Vagina (tissue), 2 donors: ENCODE measurements at regions not wholly inside any gene's neighbourhood (a gene's known extent, or its start where the extent isn't known, plus 50 kb on each side); places are given as distances from the start of the nearest gene placed in this dataset.
"Not testable (repeated sequence)": the region's sequence is repeated elsewhere in the genome, so short reads cannot be mapped to it uniquely, and the experiment has no call there.

Experiments
- DNase-seq, 2 donors: peaks; one replicate each; pipeline ENCODE4 v3.0.0-alpha.2; 2017; ENCODE audit errors: extremely low spot score in 2 of 2
- H3K27ac ChIP-seq: fragments of 200-600 bp; sonication (generic); one replicate; pipeline ENCODE4 v1.5.1; 2019
- H3K27me3 ChIP-seq: fragments of 200-600 bp; sonication (generic); one replicate; pipeline ENCODE4 v1.5.1; 2019
- H3K36me3 ChIP-seq, 2 donors: fragments of 200-600 bp; sonication (generic); one replicate each; pipeline ENCODE4 v1.5.1; 2017 to 2019
- H3K4me1 ChIP-seq: fragments of 200-600 bp; sonication (generic); one replicate; pipeline ENCODE4 v1.5.1; 2019
- H3K4me3 ChIP-seq, 2 donors: fragments of 200-600 bp; sonication (generic); 1 replicate in 1 of 2; 2 replicates in 1 of 2; pipeline ENCODE4 v1.5.1; 2016 to 2019
- H3K9me3 ChIP-seq: fragments of 200-600 bp; sonication (generic); one replicate; pipeline ENCODE4 v1.5.1; 2019
- POLR2A ChIP-seq, 2 donors: fragments of 450-650 bp; IDR thresholded peaks; one replicate each; pipeline ENCODE4 v1.6.1; 2017; ENCODE audit warnings: antibody characterized with exemption in 2 of 2, mild to moderate bottlenecking in 2 of 2, moderate library complexity in 2 of 2
- POLR2AphosphoS5 ChIP-seq, 2 donors: sonication (generic); formaldehyde crosslinking; IDR thresholded peaks; one replicate each; pipeline ENCODE4 v1.9.0; 2017; ENCODE audit warnings: antibody characterized with exemption in 2 of 2, mild to moderate bottlenecking in 2 of 2, low read depth in 1 of 2; ENCODE audit not compliant: insufficient read depth in 1 of 2
- intact Hi-C: fragments of 100-400 bp; cut with DNase I; formaldehyde crosslinking; loops from one replicate; pipeline ENCODE4 v1.15.1; 2023
- TF ChIP-seq, protein P1 (sequence below), 3 experiments: fragments of 450-650 bp in 2 of 3; fragments of 200-600 bp in 1 of 3; sonication (generic) in 1 of 3; IDR thresholded peaks; one replicate each; pipeline ENCODE4 v1.5.1; 2017 to 2019; ENCODE audit warnings: antibody characterized with exemption in 3 of 3, mild to moderate bottlenecking in 2 of 3, moderate library complexity in 2 of 3

DNA sequence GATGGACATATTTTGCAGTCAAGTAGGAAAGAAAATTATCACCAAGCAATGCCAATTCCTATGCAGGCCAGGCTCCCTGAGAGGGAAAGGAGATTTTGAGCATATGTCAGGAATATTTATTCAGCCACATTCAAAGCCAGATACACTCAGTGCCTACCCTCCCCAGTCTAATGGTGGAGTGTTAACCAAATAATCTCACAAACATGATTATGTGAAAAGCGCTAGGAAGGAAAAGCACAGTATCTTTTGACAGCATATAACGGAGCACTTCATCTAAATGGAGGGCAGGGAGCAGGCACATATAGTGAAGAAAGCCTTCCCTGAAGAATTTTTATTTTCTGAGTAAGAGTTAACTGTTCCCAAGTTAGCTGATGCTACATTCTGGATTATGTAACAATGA, 80.3 kb upstream of the SLC30A5 start:
- Histone ChIP-seq H3K4me1 (no peaks in the 10 kb centered on the region), H3K9me3 (no peaks in the 10 kb centered on the region), H3K27ac (no peak overlapping the region), H3K4me3 (no peak overlapping the region), H3K36me3 (no peaks in the 10 kb centered on the region), H3K27me3 (no peaks in the 10 kb centered on the region)
- no peak for DNase-seq
- intact Hi-C loops, result no loop called here
- no peak for TF ChIP-seq POLR2A (IDR thresholded peaks at IDR 0.05)
- TF ChIP-seq, protein P1, sequence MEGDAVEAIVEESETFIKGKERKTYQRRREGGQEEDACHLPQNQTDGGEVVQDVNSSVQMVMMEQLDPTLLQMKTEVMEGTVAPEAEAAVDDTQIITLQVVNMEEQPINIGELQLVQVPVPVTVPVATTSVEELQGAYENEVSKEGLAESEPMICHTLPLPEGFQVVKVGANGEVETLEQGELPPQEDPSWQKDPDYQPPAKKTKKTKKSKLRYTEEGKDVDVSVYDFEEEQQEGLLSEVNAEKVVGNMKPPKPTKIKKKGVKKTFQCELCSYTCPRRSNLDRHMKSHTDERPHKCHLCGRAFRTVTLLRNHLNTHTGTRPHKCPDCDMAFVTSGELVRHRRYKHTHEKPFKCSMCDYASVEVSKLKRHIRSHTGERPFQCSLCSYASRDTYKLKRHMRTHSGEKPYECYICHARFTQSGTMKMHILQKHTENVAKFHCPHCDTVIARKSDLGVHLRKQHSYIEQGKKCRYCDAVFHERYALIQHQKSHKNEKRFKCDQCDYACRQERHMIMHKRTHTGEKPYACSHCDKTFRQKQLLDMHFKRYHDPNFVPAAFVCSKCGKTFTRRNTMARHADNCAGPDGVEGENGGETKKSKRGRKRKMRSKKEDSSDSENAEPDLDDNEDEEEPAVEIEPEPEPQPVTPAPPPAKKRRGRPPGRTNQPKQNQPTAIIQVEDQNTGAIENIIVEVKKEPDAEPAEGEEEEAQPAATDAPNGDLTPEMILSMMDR (IDR thresholded peaks at IDR 0.05), result no peak
- no peak for TF ChIP-seq POLR2AphosphoS5 (IDR thresholded peaks at IDR 0.05; ENCODE audit: insufficient read depth in 1 of 2, low read depth in 1 of 2)

DNA sequence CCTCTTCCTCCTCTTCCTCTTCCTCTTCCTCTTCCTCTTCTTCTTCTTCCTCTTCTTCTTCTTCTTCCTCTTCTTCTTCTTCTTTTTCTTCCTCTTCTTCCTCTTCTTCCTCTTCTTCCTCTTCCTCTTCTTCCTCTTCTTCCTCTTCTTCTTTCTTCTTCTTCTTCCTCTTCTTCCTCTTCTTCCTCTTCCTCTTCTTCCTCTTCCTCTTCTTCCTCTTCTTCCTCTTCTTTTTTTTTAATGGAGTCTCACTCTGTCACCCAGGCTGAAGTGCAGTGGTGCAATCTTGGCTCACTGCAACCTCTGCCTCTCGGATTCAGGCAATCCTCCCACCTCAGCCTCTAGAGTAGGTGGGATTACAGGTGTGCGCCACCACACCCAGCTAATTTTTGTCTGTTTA, 79.8 kb upstream of the SLC30A5 start:
- H3K4me3 ChIP-seq, H3K9me3 ChIP-seq, H3K4me1 ChIP-seq, DNase-seq, H3K27ac ChIP-seq, H3K27me3 ChIP-seq, H3K36me3 ChIP-seq, intact Hi-C loops: not testable (repeated sequence)

DNA sequence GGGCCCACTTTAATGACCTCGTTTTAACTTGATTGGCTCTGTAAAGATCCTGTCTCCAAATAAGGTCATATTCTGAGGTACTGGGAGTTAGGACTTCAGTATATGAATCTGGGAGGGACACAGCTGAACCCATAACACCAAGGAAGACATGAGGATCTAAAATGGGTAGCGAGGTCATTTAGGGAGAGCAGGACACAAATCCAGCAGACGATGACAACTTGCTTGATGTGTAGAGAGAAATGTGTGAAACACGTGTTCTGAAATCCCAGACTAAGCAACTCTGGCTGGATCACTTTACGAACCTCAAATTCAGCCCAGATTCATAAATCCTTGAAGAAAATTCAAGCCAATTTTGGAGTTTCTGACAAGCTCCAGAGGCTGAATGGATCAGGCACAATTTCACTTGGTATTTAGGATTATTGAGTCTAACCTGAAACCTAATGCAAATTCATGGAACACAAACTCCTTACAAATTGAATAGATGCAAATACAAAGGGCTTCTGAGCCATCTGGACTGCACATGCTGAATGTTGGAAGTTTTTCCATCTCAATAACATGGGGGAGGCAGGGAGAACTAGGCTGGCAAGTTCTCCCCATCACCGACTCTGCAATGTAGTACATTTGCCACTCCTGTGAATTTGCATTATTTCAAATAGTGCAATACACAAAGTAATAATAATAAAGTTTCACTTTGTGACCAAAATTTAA, 74.0 kb upstream of the SLC30A5 start:
- DNase-seq, result no peak
- no peak overlapping the region for H3K27ac ChIP-seq
- H3K27me3 ChIP-seq, result no peaks in the 10 kb centered on the region
- no peaks in the 10 kb centered on the region for H3K4me1 ChIP-seq
- H3K9me3 ChIP-seq, result no peaks in the 10 kb centered on the region
- intact Hi-C loops, result no loop called here
- TF ChIP-seq, protein P1 (IDR thresholded peaks at IDR 0.05), result no peak
- TF ChIP-seq POLR2A (IDR thresholded peaks at IDR 0.05) (no peak), POLR2AphosphoS5 (IDR thresholded peaks at IDR 0.05; ENCODE audit: insufficient read depth in 1 of 2, low read depth in 1 of 2) (no peak)
- no peak overlapping the region for H3K4me3 ChIP-seq
- H3K36me3 ChIP-seq, result no peaks in the 10 kb centered on the region

DNA sequence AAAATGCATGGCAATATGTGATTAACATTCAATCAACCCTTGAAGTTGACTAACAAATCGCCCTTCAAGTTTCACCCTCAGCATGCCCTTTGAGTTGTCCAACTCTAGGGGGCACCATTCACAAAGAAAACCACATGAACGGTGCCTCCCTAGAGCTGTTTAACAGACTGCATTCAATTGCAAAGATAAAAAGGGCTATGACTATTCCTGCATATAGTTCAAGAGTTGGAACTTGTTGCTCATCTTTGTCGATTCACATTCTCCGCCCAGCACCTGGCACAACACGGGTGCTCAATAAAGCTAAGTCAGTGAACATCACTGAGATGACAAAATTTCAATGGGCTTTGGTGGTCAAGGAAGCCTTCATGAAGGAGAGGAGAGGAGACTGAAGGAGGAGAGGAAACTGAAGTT, 69.6 kb upstream of the SLC30A5 start:
- intact Hi-C loops, result no loop called here
- Histone ChIP-seq H3K9me3 (no peaks in the 10 kb centered on the region), H3K36me3 (no peaks in the 10 kb centered on the region), H3K27me3 (no peaks in the 10 kb centered on the region), H3K4me1 (no peaks in the 10 kb centered on the region), H3K27ac (no peak overlapping the region), H3K4me3 (no peak overlapping the region)
- TF ChIP-seq POLR2AphosphoS5 (IDR thresholded peaks at IDR 0.05; ENCODE audit: insufficient read depth in 1 of 2, low read depth in 1 of 2) (no peak), POLR2A (IDR thresholded peaks at IDR 0.05) (no peak)
- TF ChIP-seq, protein P1 (IDR thresholded peaks at IDR 0.05), result no peak
- DNase-seq, result no peak

DNA sequence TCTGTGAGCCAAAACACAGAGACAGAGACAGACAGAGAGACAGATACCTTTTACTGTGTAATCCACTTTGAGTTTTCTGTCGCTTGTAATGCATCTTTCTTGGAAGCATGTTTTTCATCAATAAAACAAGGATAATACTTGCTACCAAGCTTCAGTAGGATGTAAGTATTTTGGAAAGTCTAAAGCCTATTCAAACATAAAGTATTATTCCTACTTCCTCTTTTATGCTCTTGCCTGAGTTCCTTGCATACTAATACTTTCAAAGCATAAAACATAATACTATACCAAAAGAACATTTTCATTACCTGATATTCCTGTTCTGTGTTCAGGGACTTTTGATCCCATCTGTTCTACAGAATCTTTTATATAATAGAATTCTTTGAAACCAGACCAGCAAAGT, 64.5 kb upstream of the SLC30A5 start:
- H3K36me3 ChIP-seq, result no peaks in the 10 kb centered on the region
- H3K4me3 ChIP-seq, result no peak overlapping the region
- H3K4me1 ChIP-seq, result no peaks in the 10 kb centered on the region
- DNase-seq, result no peak
- H3K27ac ChIP-seq, result no peak overlapping the region
- H3K27me3 ChIP-seq, result no peaks in the 10 kb centered on the region
- H3K9me3 ChIP-seq, result no peaks in the 10 kb centered on the region
- intact Hi-C loops, result no loop called here
- no peak for TF ChIP-seq POLR2A (IDR thresholded peaks at IDR 0.05)

DNA sequence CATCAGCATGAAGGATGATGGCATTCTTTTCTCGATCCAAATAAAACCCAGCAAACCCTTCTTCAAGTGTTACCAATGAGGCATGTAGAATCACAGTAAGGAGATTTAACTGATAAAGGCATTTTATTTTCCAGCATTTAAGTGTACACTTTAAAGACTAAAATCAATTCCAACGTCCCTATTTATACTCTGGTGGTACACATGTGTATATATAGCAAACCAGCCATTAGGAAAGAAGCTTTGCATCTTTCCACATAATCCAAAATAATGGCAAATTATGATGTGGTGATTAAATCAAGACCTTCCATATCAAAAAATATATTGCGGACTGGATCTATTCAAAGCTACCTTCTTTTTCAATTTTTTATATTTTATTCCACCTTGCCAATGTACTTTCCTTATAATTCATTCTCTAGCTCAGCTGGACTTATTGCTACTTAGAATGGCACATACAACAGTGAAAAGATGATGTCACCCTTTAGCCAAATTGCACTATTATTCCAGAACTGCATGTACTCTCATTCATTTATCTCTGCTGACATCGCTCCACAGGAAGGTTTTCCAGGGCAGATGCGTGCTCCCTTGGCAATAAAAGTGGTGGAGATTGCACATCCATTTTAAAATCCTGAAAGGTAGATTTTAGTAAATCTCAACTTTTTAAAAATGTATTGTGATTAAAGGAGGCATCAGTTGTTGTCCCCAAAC, 63.3 kb upstream of the SLC30A5 start:
- Histone ChIP-seq H3K9me3 (no peaks in the 10 kb centered on the region), H3K36me3 (no peaks in the 10 kb centered on the region), H3K27ac (no peak overlapping the region), H3K4me1 (no peaks in the 10 kb centered on the region), H3K4me3 (no peak overlapping the region), H3K27me3 (no peaks in the 10 kb centered on the region)
- intact Hi-C loops, result no loop called here
- no peak for DNase-seq
- TF ChIP-seq, protein P1 (IDR thresholded peaks at IDR 0.05), result no peak
- TF ChIP-seq POLR2A (IDR thresholded peaks at IDR 0.05), result no peak
- TF ChIP-seq POLR2AphosphoS5 (IDR thresholded peaks at IDR 0.05; ENCODE audit: insufficient read depth in 1 of 2, low read depth in 1 of 2), result no peak
